OCI-LY1 (cell line): ENCODE measurements at regions not wholly inside any gene's neighbourhood (a gene's known extent, or its start where the extent isn't known, plus 50 kb on each side); places are given as distances from the start of the nearest gene placed in this dataset.

ENCODE experiments used
- CTCF ChIP-seq: fragments of 200-600 bp; sonication (generic), shearing (Covaris generic); IDR thresholded peaks from 2 replicates; pipeline ENCODE4 v1.5.1; 2017; ENCODE audit warnings: mild to moderate bottlenecking, antibody characterized with exemption, low read length, moderate library complexity, mixed read lengths
- EZH2 ChIP-seq: fragments of 200-600 bp; sonication (generic), shearing (Covaris generic); IDR thresholded peaks from 2 replicates; pipeline ENCODE4 v1.8.0; 2017; ENCODE audit warnings: borderline replicate concordance, mixed run types, mild to moderate bottlenecking, antibody characterized with exemption, low read length, moderate library complexity, mixed read lengths

- TF ChIP-seq EZH2 (no peak), CTCF (no peak)
Measured at GRCh38 chr4:66204534-66205247, 534.4 kb upstream of the EPHA5 start.
